Liver (tissue), 8 donors: ENCODE measurements at regions not wholly inside any gene's neighbourhood (a gene's known extent, or its start where the extent isn't known, plus 50 kb on each side); places are given as distances from the start of the nearest gene placed in this dataset.

Source experiments
- DNase-seq: peaks from one replicate; pipeline ENCODE4 v3.0.0-alpha.2; 2017; ENCODE audit warnings: low spot score
- H3K27ac ChIP-seq, 2 donors: one replicate each; pipeline ENCODE4 v1.7.0; 2013; ENCODE audit warnings: inconsistent platforms in 2 of 2, low read length in 2 of 2, control low read depth in 1 of 2, low read depth in 1 of 2, mild to moderate bottlenecking in 1 of 2
- H3K27me3 ChIP-seq, 4 donors: one replicate each; pipeline versions ENCODE4 v1.6.1 to v1.7.0; 2013; ENCODE audit warnings: low read length in 3 of 4, inconsistent platforms in 1 of 4, mild to moderate bottlenecking in 1 of 4, moderate library complexity in 1 of 4; ENCODE audit not compliant: control insufficient read depth in 4 of 4, insufficient read depth in 4 of 4
- H3K36me3 ChIP-seq, 4 donors: one replicate each; pipeline versions ENCODE4 v1.6.1 to v1.7.0; 2013; ENCODE audit warnings: low read length in 3 of 4, mild to moderate bottlenecking in 3 of 4, low read depth in 1 of 4, moderate library complexity in 1 of 4; ENCODE audit not compliant: control insufficient read depth in 4 of 4, insufficient read depth in 3 of 4
- H3K4me1 ChIP-seq, 4 donors: one replicate each; pipeline versions ENCODE4 v1.6.1 to v1.7.0; 2013; ENCODE audit warnings: low read length in 3 of 4, mild to moderate bottlenecking in 3 of 4, moderate library complexity in 1 of 4; ENCODE audit not compliant: control insufficient read depth in 4 of 4, insufficient read depth in 4 of 4
- H3K4me3 ChIP-seq, 3 donors: one replicate each; pipeline versions ENCODE4 v1.6.1 to v1.7.0; 2013; ENCODE audit warnings: low read length in 3 of 3, control low read depth in 1 of 3, low read depth in 1 of 3, mild to moderate bottlenecking in 1 of 3
- H3K9ac ChIP-seq, 2 donors: one replicate each; pipeline ENCODE4 v1.7.0; 2013; ENCODE audit warnings: low read length in 2 of 2, mild to moderate bottlenecking in 2 of 2, moderate library complexity in 2 of 2, control low read depth in 1 of 2, low read depth in 1 of 2
- H3K9me3 ChIP-seq, 4 donors: one replicate each; pipeline versions ENCODE4 v1.6.1 to v1.7.0; 2013; ENCODE audit warnings: low read length in 3 of 4; ENCODE audit not compliant: control insufficient read depth in 4 of 4
- ATF3 ChIP-seq: IDR thresholded peaks from 2 replicates; pipeline ENCODE4 v1.6.1; 2016; ENCODE audit warnings: antibody characterized with exemption
- CTCF ChIP-seq: fragments of 150-350 bp; IDR thresholded peaks from 2 replicates; pipeline ENCODE4 v1.5.1; 2017; ENCODE audit warnings: improper control_type of control experiment, low read depth, low read length; ENCODE audit not compliant: missing input control
- EGR1 ChIP-seq, 2 donors: IDR thresholded peaks; 2 replicates each; pipeline ENCODE4 v1.6.1; 2016 to 2018; ENCODE audit warnings: antibody characterized with exemption in 2 of 2, low read depth in 2 of 2
- FOXA1 ChIP-seq: IDR thresholded peaks from 2 replicates; pipeline ENCODE4 v1.6.1; 2016; ENCODE audit warnings: antibody characterized with exemption
- FOXA2 ChIP-seq: IDR thresholded peaks from 2 replicates; pipeline ENCODE4 v1.6.1; 2016; ENCODE audit warnings: antibody characterized with exemption
- GABPA ChIP-seq, 2 donors: IDR thresholded peaks in 1 of 2; conservative IDR thresholded peaks in 1 of 2; 2 replicates each; pipeline ENCODE4 v1.6.1; 2016; ENCODE audit warnings: antibody characterized with exemption in 2 of 2, mild to moderate bottlenecking in 1 of 2, moderate library complexity in 1 of 2
- HNF4A ChIP-seq, 2 donors: conservative IDR thresholded peaks; 2 replicates each; pipeline ENCODE4 v1.6.1; 2016; ENCODE audit warnings: antibody characterized with exemption in 2 of 2, mild to moderate bottlenecking in 2 of 2
- HNF4G ChIP-seq: IDR thresholded peaks from 2 replicates; pipeline ENCODE4 v1.6.1; 2016; ENCODE audit warnings: antibody characterized with exemption
- JUND ChIP-seq, 2 donors: IDR thresholded peaks; 2 replicates each; pipeline ENCODE4 v1.6.1; 2016; ENCODE audit warnings: antibody characterized with exemption in 2 of 2
- MAX ChIP-seq: IDR thresholded peaks from 2 replicates; pipeline ENCODE4 v1.6.1; 2016; ENCODE audit warnings: antibody characterized with exemption
- NR2F2 ChIP-seq: IDR thresholded peaks from 2 replicates; pipeline ENCODE4 v1.6.1; 2016; ENCODE audit warnings: antibody characterized with exemption
- RAD21 ChIP-seq, 2 donors: IDR thresholded peaks; 2 replicates each; pipeline ENCODE4 v1.6.1; 2016; ENCODE audit warnings: antibody characterized with exemption in 2 of 2, mild to moderate bottlenecking in 2 of 2
- REST ChIP-seq: IDR thresholded peaks from 2 replicates; pipeline ENCODE4 v1.6.1; 2016; ENCODE audit warnings: antibody characterized with exemption, mild to moderate bottlenecking
- RXRA ChIP-seq, 2 donors: IDR thresholded peaks; 2 replicates each; pipeline ENCODE4 v1.6.1; 2017 to 2018; ENCODE audit warnings: antibody characterized with exemption in 2 of 2, mild to moderate bottlenecking in 1 of 2
- SP1 ChIP-seq: IDR thresholded peaks from 2 replicates; pipeline ENCODE4 v1.6.1; 2018; ENCODE audit warnings: antibody characterized with exemption, mild to moderate bottlenecking
- TAF1 ChIP-seq: conservative IDR thresholded peaks from 2 replicates; pipeline ENCODE4 v1.6.1; 2016; ENCODE audit warnings: antibody characterized with exemption, mild to moderate bottlenecking
- YY1 ChIP-seq: IDR thresholded peaks from 2 replicates; pipeline ENCODE4 v1.6.1; 2016; ENCODE audit warnings: antibody characterized with exemption, mild to moderate bottlenecking
- ZBTB33 ChIP-seq: IDR thresholded peaks from 2 replicates; pipeline ENCODE4 v1.6.1; 2016; ENCODE audit warnings: antibody characterized with exemption
- WGBS: extraction: QIAGEN DNeasy Blood & Tissue Kit; methylation state at CpG from one replicate; pipeline ENCODE4 v1.1.7; 2013; 5-methylcytosine and 5-hydroxymethylcytosine counted together
- donor health status: healthy.
- donor health status: healthy.
- donor health status: healthy.
- donor health status: healthy.
- donor health status: healthy.

- Histone ChIP-seq H3K9me3 (no peaks in the 10 kb centered on the region), H3K36me3 (no peaks in the 10 kb centered on the region), H3K4me3 (no peak overlapping the region), H3K27me3 (no peaks in the 10 kb centered on the region), H3K9ac (no peak overlapping the region), H3K27ac (no peak overlapping the region), H3K4me1 (no peaks in the 10 kb centered on the region)
- no peak for DNase-seq
- TF ChIP-seq FOXA1 (no peak), CTCF (no peak), FOXA2 (no peak), TAF1 (no peak), GABPA (IDR thresholded peaks at IDR 0.05 in 1 of 2, conservative IDR thresholded peaks at IDR 0.05 in 1 of 2) (no peak), HNF4A (conservative IDR thresholded peaks at IDR 0.05) (no peak), RAD21 (IDR thresholded peaks at IDR 0.05) (no peak), NR2F2 (no peak), EGR1 (IDR thresholded peaks at IDR 0.05; ENCODE audit: low read depth in 2 of 2) (no peak), REST (no peak), RXRA (IDR thresholded peaks at IDR 0.05) (no peak), MAX (no peak), ZBTB33 (no peak), YY1 (no peak), ATF3 (no peak), HNF4G (no peak), JUND (IDR thresholded peaks at IDR 0.05) (no peak), SP1 (no peak)
- 75% methylated on average over 6 of the region's 6 CpGs for WGBS
Observed at GRCh38 chr1:184836934-184837895, 82.6 kb upstream of the EDEM3 start.
